Mononuclear cell (primary cell): ENCODE measurements at regions not wholly inside any gene's neighbourhood (a gene's known extent, or its start where the extent isn't known, plus 50 kb on each side); places are given as distances from the start of the nearest gene placed in this dataset.

Experiments used
- H3K27me3 ChIP-seq: 2 replicates; pipeline ENCODE4 v1.6.0; 2011; ENCODE audit warnings: low read length, control low read depth; ENCODE audit not compliant: insufficient read depth
- H3K4me1 ChIP-seq: 2 replicates; pipeline ENCODE4 v1.5.1; 2011; ENCODE audit warnings: mild to moderate bottlenecking, low read length, control low read depth; ENCODE audit not compliant: insufficient read depth
- H3K4me3 ChIP-seq: 2 replicates; pipeline ENCODE4 v1.5.1; 2011; ENCODE audit warnings: mild to moderate bottlenecking, low read length, moderate library complexity
- H3K9me3 ChIP-seq: 2 replicates; pipeline ENCODE4 v1.5.1; 2011; ENCODE audit warnings: low read depth, mild to moderate bottlenecking, control low read depth, low read length

DNA sequence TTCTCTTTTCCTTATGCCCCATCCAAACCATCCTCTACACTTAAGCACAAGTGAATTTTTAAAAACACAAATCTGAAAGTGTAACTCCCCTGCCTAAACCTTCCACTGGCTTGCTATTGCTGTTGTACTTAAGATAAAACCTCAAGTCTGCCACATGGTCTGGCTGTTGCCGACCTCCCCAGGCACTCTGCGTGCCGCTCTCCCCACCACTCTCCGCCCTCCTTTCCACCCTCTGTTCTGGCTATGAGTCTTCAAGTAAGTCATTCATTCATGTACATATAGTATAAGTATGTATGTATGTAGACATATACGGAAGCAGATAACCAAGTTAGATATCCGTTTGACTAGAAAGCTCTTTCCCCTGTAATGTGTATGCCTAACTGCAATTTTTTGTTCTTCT is 94.7 kb upstream of the ANKRD55 start:
- H3K27me3 ChIP-seq = no peaks in the 10 kb centered on the region
- H3K4me1 ChIP-seq = peaks cover 38% of the 10 kb centered on the region
- no peak overlapping the region for H3K4me3 ChIP-seq
- no peaks in the 10 kb centered on the region for H3K9me3 ChIP-seq

DNA sequence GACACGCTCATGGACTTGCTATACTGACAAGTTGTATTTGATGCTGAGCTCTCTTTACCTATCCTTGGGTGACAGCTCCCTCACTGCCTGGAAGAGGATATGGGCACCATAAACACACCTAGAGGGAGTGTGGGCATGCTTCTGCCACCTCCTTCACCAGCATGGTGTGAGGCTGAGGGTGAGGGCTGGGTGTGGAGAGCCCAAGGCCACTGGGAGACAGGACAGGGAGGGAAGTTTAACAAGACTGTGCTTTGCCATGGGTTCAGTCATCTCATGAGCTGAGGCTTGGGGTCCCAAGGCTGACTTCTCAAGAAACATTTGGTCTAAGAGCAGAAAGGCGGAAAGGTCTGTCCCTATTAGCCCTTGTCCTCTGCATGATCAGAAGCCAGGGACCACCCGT is 93.6 kb upstream of the ANKRD55 start:
- no peaks in the 10 kb centered on the region for H3K9me3 ChIP-seq
- peaks cover 38% of the 10 kb centered on the region for H3K4me1 ChIP-seq
- no peaks in the 10 kb centered on the region for H3K27me3 ChIP-seq
- H3K4me3 ChIP-seq = no peak overlapping the region

DNA sequence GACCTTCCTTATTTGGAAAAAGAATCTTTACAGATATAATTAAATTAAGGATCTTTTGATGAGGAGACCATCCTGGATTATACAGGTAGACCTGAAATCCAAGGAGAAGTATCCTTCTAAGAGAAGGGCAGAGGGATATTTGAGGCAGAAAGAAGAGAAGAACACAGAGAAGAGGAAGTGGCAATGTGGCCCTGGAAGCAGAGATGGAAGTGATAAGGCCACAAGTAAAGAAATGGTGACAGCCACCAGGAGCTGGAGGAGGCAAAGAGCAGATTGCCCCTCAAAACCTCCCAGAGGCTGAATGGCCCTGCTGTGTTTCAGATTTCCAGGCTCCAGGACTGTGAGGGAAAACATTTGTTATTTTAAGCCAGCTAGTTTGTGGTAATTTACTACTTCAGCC is 93.0 kb upstream of the ANKRD55 start:
- H3K4me1 ChIP-seq = peaks cover 38% of the 10 kb centered on the region
- H3K4me3 ChIP-seq = no peak overlapping the region
- H3K27me3 ChIP-seq = no peaks in the 10 kb centered on the region
- H3K9me3 ChIP-seq = no peaks in the 10 kb centered on the region

DNA sequence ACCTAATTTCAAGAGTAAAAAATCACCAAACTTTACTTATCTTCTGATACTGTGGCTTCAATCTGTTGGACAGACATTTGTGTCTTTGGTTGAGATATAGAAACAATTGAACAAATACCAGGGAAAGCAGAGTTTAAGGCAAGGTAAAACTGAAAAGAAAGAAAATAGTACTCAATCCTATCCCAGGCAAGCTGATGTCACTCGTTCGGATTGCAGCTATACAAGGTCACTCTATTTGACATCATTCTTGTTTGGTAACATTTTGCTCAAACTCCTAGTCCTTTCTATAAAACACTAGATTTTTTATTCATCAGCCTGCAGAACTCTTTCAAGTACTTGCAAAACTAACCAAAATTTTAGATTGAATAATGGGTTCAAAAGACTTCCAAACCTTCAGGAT is 91.9 kb upstream of the ANKRD55 start:
- H3K4me1 ChIP-seq = peaks cover 31% of the 10 kb centered on the region
- no peaks in the 10 kb centered on the region for H3K27me3 ChIP-seq
- H3K9me3 ChIP-seq = no peaks in the 10 kb centered on the region
- no peak overlapping the region for H3K4me3 ChIP-seq

DNA sequence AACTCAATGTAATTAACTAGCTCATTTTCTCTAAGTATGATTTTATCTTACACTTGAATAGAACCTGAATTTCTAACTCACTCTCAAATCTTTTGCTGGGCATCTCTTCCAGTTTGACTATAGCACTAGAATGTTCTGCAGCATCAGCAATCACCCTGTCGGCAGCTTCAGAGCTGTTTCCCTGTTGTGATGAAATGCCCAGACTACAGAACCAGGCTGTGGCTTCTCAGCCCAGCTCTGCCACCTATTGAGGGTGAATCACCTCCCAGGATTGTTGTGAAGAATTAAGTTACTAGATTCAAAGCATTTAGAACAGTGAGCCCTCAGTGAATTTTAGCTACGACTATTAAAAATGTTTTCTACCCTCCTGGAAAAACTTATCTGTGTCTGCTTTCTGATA is 90.4 kb upstream of the ANKRD55 start:
- Histone ChIP-seq H3K27me3 (no peaks in the 10 kb centered on the region), H3K4me1 (peaks cover 19% of the 10 kb centered on the region), H3K9me3 (no peaks in the 10 kb centered on the region), H3K4me3 (no peak overlapping the region)

DNA sequence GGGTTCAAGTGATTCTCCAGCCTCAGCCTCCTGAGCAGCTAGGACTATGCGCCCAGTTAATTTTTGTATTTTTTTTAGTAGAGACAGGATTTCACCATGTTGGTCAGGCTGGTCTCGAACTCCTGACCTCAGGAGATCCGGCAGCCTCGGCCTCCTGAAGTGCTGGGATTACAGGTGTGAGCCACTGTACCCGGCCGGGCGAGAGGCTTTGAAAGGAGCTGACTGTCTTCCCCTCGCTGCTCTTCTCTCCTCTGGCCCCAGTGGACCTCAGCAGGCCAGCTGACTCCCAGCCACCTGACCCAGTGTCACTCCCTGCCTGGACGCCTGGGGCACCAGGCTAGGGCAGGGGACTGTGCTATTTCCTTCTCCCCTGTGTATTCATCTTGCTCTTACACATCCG is 89.5 kb upstream of the ANKRD55 start:
- H3K9me3 ChIP-seq = no peaks in the 10 kb centered on the region
- no peak overlapping the region for H3K4me3 ChIP-seq
- H3K4me1 ChIP-seq = peaks cover 15% of the 10 kb centered on the region
- no peaks in the 10 kb centered on the region for H3K27me3 ChIP-seq

DNA sequence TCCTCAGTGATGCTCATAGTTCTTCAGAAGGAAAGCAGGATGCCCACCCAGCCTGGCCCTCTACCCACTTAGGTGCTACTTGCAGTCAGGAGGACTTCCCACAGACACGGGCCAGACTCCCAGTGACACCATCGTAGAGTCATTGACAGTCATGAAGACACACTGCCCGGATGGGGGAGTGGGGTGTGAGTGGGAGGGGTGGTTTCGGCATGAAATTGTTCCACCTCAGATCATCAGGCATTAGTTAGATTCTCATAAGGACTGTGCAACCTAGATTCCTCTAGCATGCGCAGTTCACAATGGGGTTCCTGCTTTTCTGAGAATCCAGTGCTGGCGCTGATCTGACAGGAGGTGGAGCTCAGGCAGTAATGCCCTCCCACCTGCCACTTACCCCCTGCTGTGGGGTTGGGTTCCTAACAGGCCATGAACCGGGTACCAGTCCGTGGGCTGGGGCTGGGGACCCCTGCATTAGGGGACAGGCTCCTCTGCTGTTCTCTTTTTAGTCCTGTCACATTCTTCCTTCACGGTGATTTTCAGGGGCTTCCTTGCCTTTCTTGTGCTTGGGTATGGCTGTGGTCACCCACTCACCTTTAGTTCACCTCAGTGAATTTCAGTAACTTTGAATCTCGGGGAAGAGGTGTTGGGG is 88.2 kb upstream of the ANKRD55 start:
- no peak overlapping the region for H3K4me3 ChIP-seq
- H3K4me1 ChIP-seq = peaks cover 2% of the 10 kb centered on the region
- H3K27me3 ChIP-seq = no peaks in the 10 kb centered on the region
- H3K9me3 ChIP-seq = no peaks in the 10 kb centered on the region

DNA sequence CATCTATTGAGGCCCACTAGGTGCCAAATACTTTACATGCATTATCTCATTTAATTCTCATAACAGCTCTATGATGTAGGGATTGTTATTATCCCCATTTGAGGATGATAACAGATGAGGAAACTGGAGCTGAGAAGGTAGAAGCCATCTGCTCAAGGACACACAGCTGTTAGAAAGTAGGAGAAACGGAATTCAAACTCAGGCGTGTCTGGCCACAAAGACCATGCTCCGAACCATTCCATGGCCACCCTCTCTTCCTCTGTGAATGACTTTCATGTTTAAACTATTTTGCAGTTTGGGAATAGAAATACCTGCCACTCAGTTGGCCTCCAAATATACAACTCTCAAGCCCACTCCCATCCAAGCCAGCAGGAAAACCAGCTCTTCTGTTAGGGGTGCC is 87.6 kb upstream of the ANKRD55 start:
- Histone ChIP-seq H3K9me3 (no peaks in the 10 kb centered on the region), H3K4me1 (no peaks in the 10 kb centered on the region), H3K27me3 (no peaks in the 10 kb centered on the region), H3K4me3 (no peak overlapping the region)

DNA sequence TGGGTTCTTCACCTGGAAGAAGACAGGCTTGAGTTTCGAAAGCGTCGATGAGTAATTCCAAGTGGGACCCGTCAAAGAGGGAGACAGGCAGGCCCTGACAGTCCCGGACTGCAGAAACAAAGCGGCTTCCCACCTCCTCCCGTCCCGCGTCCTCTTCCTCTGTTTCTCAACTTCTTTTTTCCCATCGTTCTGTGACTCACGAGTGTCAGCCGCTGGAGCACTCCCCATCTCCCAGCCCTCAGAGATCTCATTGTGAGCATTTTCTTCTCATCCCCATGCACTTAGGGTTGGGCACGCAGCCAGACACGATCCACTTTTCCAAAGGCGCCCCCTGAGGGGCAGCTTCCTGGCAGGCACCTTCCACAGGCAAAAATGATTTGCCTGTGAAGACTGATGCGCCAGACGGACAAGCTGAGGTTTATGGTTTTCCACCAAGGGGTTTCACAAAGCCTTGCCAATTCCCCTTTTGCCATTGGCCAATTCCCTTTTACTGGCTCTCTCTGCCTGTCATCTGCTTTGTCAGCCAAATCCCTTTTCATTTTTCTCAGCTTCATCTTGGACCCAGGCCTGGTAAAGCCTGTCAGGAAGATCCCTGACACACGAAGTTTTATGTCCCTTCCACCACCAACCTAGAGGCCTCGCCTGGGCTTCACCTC is 86.5 kb upstream of the ANKRD55 start:
- Histone ChIP-seq H3K27me3 (no peaks in the 10 kb centered on the region), H3K9me3 (no peaks in the 10 kb centered on the region), H3K4me1 (no peaks in the 10 kb centered on the region), H3K4me3 (no peak overlapping the region)

DNA sequence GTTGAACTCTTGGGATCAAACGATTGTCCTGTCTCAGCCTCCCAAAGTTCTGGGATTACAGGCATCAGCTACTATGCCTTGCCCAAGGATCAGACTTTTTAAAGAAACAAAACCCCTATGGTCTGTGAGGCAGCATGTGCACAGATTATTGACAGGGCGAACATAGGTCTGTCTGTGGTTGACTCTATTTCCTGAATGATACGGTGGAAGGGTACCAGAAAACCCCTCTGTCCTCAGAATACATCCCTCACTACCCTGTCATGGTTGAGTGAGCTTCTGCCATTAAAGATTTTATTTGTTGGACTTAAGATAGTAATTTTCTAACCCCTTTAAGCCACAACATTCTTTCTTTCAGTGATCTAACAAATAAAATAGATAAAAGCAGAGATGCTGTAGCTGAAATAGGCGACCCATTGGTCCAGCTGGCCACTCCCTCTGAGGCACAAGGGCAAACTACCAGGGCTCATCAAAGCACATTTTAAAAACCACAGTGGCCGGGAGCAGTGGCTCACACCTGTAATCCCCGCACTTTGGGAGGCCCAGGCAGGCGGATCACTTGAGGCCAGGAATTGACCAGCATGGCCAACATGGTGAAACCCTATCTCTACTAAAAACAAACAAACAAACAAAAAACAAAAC is 84.9 kb upstream of the ANKRD55 start:
- no peak overlapping the region for H3K4me3 ChIP-seq
- no peaks in the 10 kb centered on the region for H3K27me3 ChIP-seq

DNA sequence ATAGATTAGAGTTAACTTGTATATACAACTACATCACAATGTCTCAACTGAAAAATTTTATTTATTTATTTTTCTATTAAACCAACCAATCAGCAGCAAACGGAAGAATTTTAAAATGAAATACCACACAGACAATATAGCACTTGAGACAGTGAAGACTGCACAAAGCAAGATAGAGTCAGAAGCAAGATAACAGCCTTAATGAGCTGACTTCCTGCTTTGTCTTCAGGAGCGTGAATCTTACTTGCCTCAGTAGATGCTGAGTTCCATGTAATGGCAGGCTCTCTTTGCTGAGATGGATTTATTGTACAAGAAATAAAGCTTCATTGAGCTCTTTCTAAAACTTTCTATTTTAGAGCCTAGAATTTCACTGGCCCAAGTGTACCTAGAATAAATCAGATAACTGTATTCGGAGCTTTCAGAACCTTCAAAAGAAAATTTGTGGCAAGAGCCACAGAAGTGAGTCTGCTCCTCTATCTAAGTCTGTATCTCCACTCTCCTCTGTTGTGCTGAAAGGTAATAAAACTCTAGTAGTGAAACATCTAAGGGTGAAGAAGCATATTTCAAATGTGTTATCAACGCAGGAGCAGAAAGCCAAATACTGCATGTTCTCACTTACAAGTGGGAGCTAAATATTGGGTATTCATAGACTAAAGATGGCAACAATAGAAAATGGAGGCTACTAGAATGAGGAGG is 83.3 kb upstream of the ANKRD55 start:
- H3K9me3 ChIP-seq = no peaks in the 10 kb centered on the region
- no peaks in the 10 kb centered on the region for H3K4me1 ChIP-seq
- no peak overlapping the region for H3K4me3 ChIP-seq
- no peaks in the 10 kb centered on the region for H3K27me3 ChIP-seq

More for the DNA sequence above, 84.9 kb upstream of the ANKRD55 start:
- Histone ChIP-seq H3K4me1 (no peaks in the 10 kb centered on the region), H3K9me3 (no peaks in the 10 kb centered on the region)

DNA sequence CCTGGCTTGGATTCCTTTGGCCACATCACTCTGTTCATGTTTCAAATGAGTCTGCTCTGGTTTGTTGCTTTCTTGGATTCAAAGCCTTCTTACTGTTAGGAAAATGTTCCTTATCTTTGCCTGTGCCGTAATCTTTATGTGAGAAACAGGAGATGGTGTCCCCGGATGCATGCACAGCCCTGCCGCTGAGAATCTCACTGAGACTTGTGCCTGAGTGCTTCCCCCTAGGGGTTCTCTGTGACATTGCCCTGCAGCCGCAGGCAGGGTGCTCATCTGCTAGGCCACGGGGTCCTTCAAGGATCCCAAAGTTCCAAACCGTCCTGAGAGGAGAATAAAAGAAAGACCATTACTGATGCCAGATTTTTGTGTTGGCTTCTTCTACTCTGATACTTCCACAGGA is 81.4 kb upstream of the ANKRD55 start:
- H3K4me1 ChIP-seq = no peaks in the 10 kb centered on the region
- no peaks in the 10 kb centered on the region for H3K27me3 ChIP-seq
- H3K4me3 ChIP-seq = no peak overlapping the region
- H3K9me3 ChIP-seq = no peaks in the 10 kb centered on the region

DNA sequence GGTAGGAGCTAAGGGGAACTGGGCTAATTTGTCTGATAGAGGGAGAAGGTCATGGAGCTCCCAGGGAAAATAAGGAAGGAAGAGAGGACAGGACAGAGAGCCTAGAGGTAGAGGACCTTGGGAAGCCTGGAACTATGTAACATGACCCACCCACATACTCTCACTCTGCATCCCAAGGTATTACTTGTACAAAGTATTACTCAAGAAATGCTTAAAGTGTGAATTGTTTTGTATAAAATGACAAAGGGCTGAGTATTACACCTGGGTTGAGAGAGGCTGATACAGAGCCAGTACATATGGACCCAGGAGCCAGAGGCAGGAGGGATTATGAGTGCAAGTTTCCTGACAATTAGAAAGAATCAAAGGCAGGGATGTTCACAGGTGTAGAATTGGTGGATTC is 80.5 kb upstream of the ANKRD55 start:
- Histone ChIP-seq H3K9me3 (no peaks in the 10 kb centered on the region), H3K4me1 (no peaks in the 10 kb centered on the region), H3K4me3 (no peak overlapping the region), H3K27me3 (no peaks in the 10 kb centered on the region)

DNA sequence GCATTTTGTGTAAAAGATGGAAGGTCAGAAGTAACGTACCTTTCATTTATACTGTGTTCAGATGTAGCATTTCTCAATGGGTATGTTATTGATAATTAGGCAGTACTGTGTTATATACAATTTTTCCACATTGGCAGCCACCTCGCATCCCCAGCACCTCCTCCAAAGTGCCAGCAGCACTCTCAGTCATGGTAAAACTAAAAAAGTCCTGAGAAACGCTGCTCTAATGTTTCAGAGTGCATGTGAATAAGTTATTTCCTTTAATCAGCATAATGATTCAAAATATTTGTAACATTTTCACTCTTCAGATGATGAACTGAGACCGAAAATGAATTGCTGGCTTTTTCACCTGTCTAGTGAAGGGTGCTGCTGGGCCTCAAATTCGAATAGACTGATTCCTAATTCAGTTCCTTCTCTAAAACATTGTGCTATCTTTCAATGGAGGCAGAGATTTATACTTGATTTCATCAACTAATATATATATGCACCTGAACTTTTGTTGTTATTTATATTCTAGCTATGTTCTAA is 79.9 kb upstream of the ANKRD55 start:
- no peak overlapping the region for H3K4me3 ChIP-seq
- no peaks in the 10 kb centered on the region for H3K9me3 ChIP-seq
- no peaks in the 10 kb centered on the region for H3K27me3 ChIP-seq
- H3K4me1 ChIP-seq = no peaks in the 10 kb centered on the region

DNA sequence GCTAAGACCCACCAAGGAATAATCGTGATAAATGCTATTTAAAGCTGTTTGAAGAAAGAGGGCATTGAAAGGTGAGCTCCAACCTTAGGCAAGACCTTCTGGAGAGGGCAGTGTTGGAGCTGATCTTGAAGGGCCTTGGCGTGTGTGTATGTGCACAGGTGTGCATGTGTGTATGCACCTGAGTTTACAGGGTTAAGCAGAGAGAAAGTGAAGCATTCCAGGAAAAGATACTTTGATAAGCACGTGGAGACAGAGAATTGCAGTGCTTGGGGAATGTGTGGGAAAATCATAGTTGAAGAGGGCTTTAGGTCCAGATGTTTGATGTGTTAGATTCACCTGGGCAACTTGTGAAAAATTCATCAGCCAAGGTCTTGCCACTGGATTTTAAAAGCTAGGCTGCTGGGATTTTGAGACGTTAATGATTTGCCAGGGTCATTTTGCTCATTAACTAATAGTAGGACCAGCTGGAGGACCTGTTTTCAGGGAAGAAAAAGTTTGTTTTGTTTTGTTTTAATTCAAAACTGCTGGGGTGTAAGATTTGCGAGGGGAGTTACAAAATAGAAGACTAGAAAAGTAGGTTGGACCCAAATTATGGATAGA is 78.3 kb upstream of the ANKRD55 start:
- Histone ChIP-seq H3K4me1 (no peaks in the 10 kb centered on the region), H3K27me3 (no peaks in the 10 kb centered on the region), H3K9me3 (no peaks in the 10 kb centered on the region), H3K4me3 (no peak overlapping the region)
